HG02870 (cell line): ENCODE measurements at regions not wholly inside any gene's neighbourhood (a gene's known extent, or its start where the extent isn't known, plus 50 kb on each side); places are given as distances from the start of the nearest gene placed in this dataset.
"Not testable (repeated sequence)": the region's sequence is repeated elsewhere in the genome, so short reads cannot be mapped to it uniquely, and the experiment has no call there.

Experiments used
- ATAC-seq: cut with Tn5 transposase; IDR thresholded peaks from one replicate; pipeline ENCODE4 v1.9.1; 2021; ENCODE audit warnings: mild to moderate bottlenecking, moderate library complexity; ENCODE audit not compliant: unreplicated experiment

GRCh38 chr2:187003038-187003554 is 154.1 kb upstream of the ZSWIM2 start:
- ATAC-seq = no peak

- no peak for ATAC-seq
Measured at GRCh38 chr2:187002242-187002641, 153.3 kb upstream of the ZSWIM2 start.

- no peak for ATAC-seq
Measured at GRCh38 chr2:187001248-187001647, 152.3 kb upstream of the ZSWIM2 start.

GRCh38 chr2:186995092-186995491 is 146.1 kb upstream of the ZSWIM2 start:
- peak; percentile 98 for ATAC-seq

GRCh38 chr2:186992597-186992996 is 143.6 kb upstream of the ZSWIM2 start:
- ATAC-seq = no peak

- no peak for ATAC-seq
Measured at GRCh38 chr2:186991766-186992417, 142.9 kb upstream of the ZSWIM2 start.

GRCh38 chr2:186984966-186985365 is 136.0 kb upstream of the ZSWIM2 start:
- no peak for ATAC-seq

GRCh38 chr2:186984481-186984880 is 135.5 kb upstream of the ZSWIM2 start:
- no peak for ATAC-seq

- ATAC-seq = no peak
Measured at GRCh38 chr2:186980787-186981550, 132.0 kb upstream of the ZSWIM2 start.

GRCh38 chr2:186980117-186980442 is 131.1 kb upstream of the ZSWIM2 start:
- no peak for ATAC-seq

- ATAC-seq = no peak
Measured at GRCh38 chr2:186979439-186980116, 130.6 kb upstream of the ZSWIM2 start.

- ATAC-seq = no peak
Measured at GRCh38 chr2:186977433-186978045, 128.6 kb upstream of the ZSWIM2 start.

GRCh38 chr2:186976329-186976728 is 127.4 kb upstream of the ZSWIM2 start:
- no peak for ATAC-seq

GRCh38 chr2:186972281-186972970 is 123.5 kb upstream of the ZSWIM2 start:
- no peak for ATAC-seq

- ATAC-seq = peak; percentile 93
Measured at GRCh38 chr2:186968277-186968676, 119.3 kb upstream of the ZSWIM2 start.

GRCh38 chr2:186966015-186966414 is 117.0 kb upstream of the ZSWIM2 start:
- ATAC-seq = no peak

GRCh38 chr2:186962085-186962747 is 113.2 kb upstream of the ZSWIM2 start:
- no peak for ATAC-seq

- ATAC-seq = not testable (repeated sequence)
Measured at GRCh38 chr2:186960241-186960640, 111.3 kb upstream of the ZSWIM2 start.

GRCh38 chr2:186959486-186959885 is 110.5 kb upstream of the ZSWIM2 start:
- ATAC-seq = no peak

- ATAC-seq = no peak
Measured at GRCh38 chr2:186950694-186951093, 101.7 kb upstream of the ZSWIM2 start.
